ENCODE measurements at regions not wholly inside any gene's neighbourhood (a gene's known extent, or its start where the extent isn't known, plus 50 kb on each side); places are given as distances from the start of the nearest gene placed in this dataset.

- H4K8ac ChIP-seq (replicated peaks; ENCODE audit: insufficient read length, low read depth, low read length): no peak overlapping the region
- H4K5ac ChIP-seq (ENCODE audit: insufficient read length, low read depth, low read length): no peak overlapping the region
- H2BK20ac ChIP-seq (ENCODE audit: low read depth, low read length, poor library complexity, severe bottlenecking): no peak overlapping the region
- no peak overlapping the region for H3K56ac ChIP-seq (ENCODE audit: insufficient read length, low read depth, low read length)
- no peak overlapping the region for H2BK5ac ChIP-seq (ENCODE audit: insufficient read length, low read length)
- no peak overlapping the region for H2BK15ac ChIP-seq (ENCODE audit: low read depth, low read length)
- H3K23ac ChIP-seq (ENCODE audit: insufficient read length, low read depth, low read length): no peak overlapping the region
- no peak overlapping the region for H2BK12ac ChIP-seq (ENCODE audit: insufficient read length, low read depth, low read length)
- H3T11ph ChIP-seq (ENCODE audit: low read length): no peak overlapping the region
- no peak overlapping the region for H4K91ac ChIP-seq (ENCODE audit: insufficient read length, low read depth, low read length)
- H3K9ac ChIP-seq (ENCODE audit: extremely low read depth, insufficient read length, low read length): no peak overlapping the region
- no peak overlapping the region for H2BK120ac ChIP-seq (ENCODE audit: low read depth, low read length, poor library complexity, severe bottlenecking)
- no peaks in the 10 kb centered on the region for H3K23me2 ChIP-seq (ENCODE audit: insufficient read length, low read depth, low read length, poor library complexity, severe bottlenecking)
- H3K9me3 ChIP-seq (ENCODE audit: control insufficient read depth, low read depth, low read length): no peaks in the 10 kb centered on the region
- no peaks in the 10 kb centered on the region for H3K79me1 ChIP-seq (ENCODE audit: insufficient read depth, low read depth, low read length, poor library complexity, severe bottlenecking)
- Mint-ChIP-seq H3K27me3 (ENCODE audit: low read depth) (no peaks in the 10 kb centered on the region), H3K4me3 (no peak overlapping the region), H3K36me3 (ENCODE audit: insufficient read depth in 1 of 3, low read depth in 3 of 3) (peaks cover 0 to 5% (median 0%) of the 10 kb centered on the region in 3 experiments; a peak in 1 of 7 replicates), H3K27ac (no peak overlapping the region), H3K4me1 (no peaks in the 10 kb centered on the region), H3K9me3 (peaks cover 5 to 10% of the 10 kb centered on the region in 2 experiments; a peak in 4 of 5 replicates)
- H3K27me3 ChIP-seq (ENCODE audit: insufficient read depth, low read length): no peaks in the 10 kb centered on the region
- no peak for TF ChIP-seq CTCF (conservative IDR thresholded peaks at IDR 0.05)
- H4K20me1 ChIP-seq (ENCODE audit: control insufficient read depth, insufficient read depth, insufficient read length): no peaks in the 10 kb centered on the region
- no peak overlapping the region for H3K27ac ChIP-seq (ENCODE audit: insufficient read length, low read depth, low read length)
- no peaks in the 10 kb centered on the region for H3K4me1 ChIP-seq (ENCODE audit: insufficient read depth, low read length)
- no peak overlapping the region for H2AFZ ChIP-seq (ENCODE audit: low read length)
- no peaks in the 10 kb centered on the region for H3K79me2 ChIP-seq (ENCODE audit: insufficient read depth, low read length)
- H2AK5ac ChIP-seq (ENCODE audit: insufficient read length, low read length): no peak overlapping the region
- no peak for DNase-seq
- no CpG with 5 or more reads among the region's 1 CpG for whole genome bisulfite sequencing (ENCODE audit: extremely low coverage, insufficient read length, low lambda C conversion rate)
- H3K14ac ChIP-seq (ENCODE audit: insufficient read depth, low read length): no peak overlapping the region
- no peak overlapping the region for H3K4me2 ChIP-seq (ENCODE audit: insufficient read depth, insufficient read length, low read length)
- H3K4ac ChIP-seq (ENCODE audit: low read depth, low read length): no peak overlapping the region
- H3K18ac ChIP-seq (ENCODE audit: insufficient read length, low read depth, low read length): no peak overlapping the region
Measured at GRCh38 chr21:14712121-14712715, 166.1 kb upstream of the SAMSN1 start.

All from H9 (cell line).